Progenitor cell of endocrine pancreas (in vitro differentiated cells): ENCODE measurements at regions not wholly inside any gene's neighbourhood (a gene's known extent, or its start where the extent isn't known, plus 50 kb on each side); places are given as distances from the start of the nearest gene placed in this dataset.

Source experiments
- DNase-seq: peaks from one replicate; pipeline ENCODE4 v3.0.0; 2021; ENCODE audit warnings: low spot score; ENCODE audit not compliant: unreplicated experiment
- H3K27ac Mint-ChIP-seq: 2 replicates; pipeline ENCODE4 v1.8.0; 2021; ENCODE audit warnings: mild to moderate bottlenecking, moderate library complexity, mixed read lengths
- H3K27me3 Mint-ChIP-seq: 2 replicates; pipeline ENCODE4 v1.8.0; 2021; ENCODE audit warnings: mixed read lengths
- H3K36me3 Mint-ChIP-seq: 2 replicates; pipeline ENCODE4 v1.8.0; 2022; ENCODE audit warnings: mixed read lengths; ENCODE audit not compliant: insufficient read depth
- H3K4me1 Mint-ChIP-seq: 2 replicates; pipeline ENCODE4 v1.8.0; 2021; ENCODE audit warnings: low read depth, mixed read lengths
- H3K4me3 Mint-ChIP-seq: 2 replicates; pipeline ENCODE4 v1.8.0; 2021; ENCODE audit warnings: low read depth, mild to moderate bottlenecking, moderate library complexity, mixed read lengths
- H3K9me3 Mint-ChIP-seq: 2 replicates; pipeline ENCODE4 v1.8.0; 2021; ENCODE audit warnings: low read depth, mixed read lengths
- CTCF ChIP-seq: fragments of 200-600 bp; sonication (generic); IDR thresholded peaks from one replicate; pipeline ENCODE4 v1.5.0; 2021; ENCODE audit warnings: antibody characterized with exemption, mild to moderate bottlenecking; ENCODE audit not compliant: unreplicated experiment

GRCh38 chr10:65550761-65551160 lies 1375.1 kb upstream of the LRRTM3 start:
- Mint-ChIP-seq H3K27me3 (no peaks in the 10 kb centered on the region), H3K9me3 (no peaks in the 10 kb centered on the region), H3K4me3 (no peak overlapping the region), H3K27ac (no peak overlapping the region), H3K36me3 (no peaks in the 10 kb centered on the region), H3K4me1 (no peaks in the 10 kb centered on the region)
- no peak for DNase-seq
- TF ChIP-seq CTCF = no peak

- H3K36me3 Mint-ChIP-seq = no peaks in the 10 kb centered on the region
- H3K4me3 Mint-ChIP-seq = no peak overlapping the region
- no peak for DNase-seq
- TF ChIP-seq CTCF = no peak
- H3K4me1 Mint-ChIP-seq = peaks cover 5% of the 10 kb centered on the region
- no peaks in the 10 kb centered on the region for H3K9me3 Mint-ChIP-seq
- no peaks in the 10 kb centered on the region for H3K27me3 Mint-ChIP-seq
- H3K27ac Mint-ChIP-seq = no peak overlapping the region
Observed at GRCh38 chr10:65555192-65555591, 1370.6 kb upstream of the LRRTM3 start.

GRCh38 chr10:65556006-65556405 lies 1369.8 kb upstream of the LRRTM3 start:
- H3K27ac Mint-ChIP-seq = no peak overlapping the region
- DNase-seq = no peak
- no peaks in the 10 kb centered on the region for H3K36me3 Mint-ChIP-seq
- peaks cover 5% of the 10 kb centered on the region for H3K4me1 Mint-ChIP-seq
- no peak for TF ChIP-seq CTCF
- no peaks in the 10 kb centered on the region for H3K27me3 Mint-ChIP-seq
- no peaks in the 10 kb centered on the region for H3K9me3 Mint-ChIP-seq
- no peak overlapping the region for H3K4me3 Mint-ChIP-seq

GRCh38 chr10:65559369-65559768 lies 1366.5 kb upstream of the LRRTM3 start:
- TF ChIP-seq CTCF = no peak
- Mint-ChIP-seq H3K36me3 (no peaks in the 10 kb centered on the region), H3K27me3 (no peaks in the 10 kb centered on the region), H3K4me3 (no peak overlapping the region), H3K9me3 (peaks cover 8% of the 10 kb centered on the region), H3K4me1 (peaks cover 5% of the 10 kb centered on the region), H3K27ac (no peak overlapping the region)
- no peak for DNase-seq

- Mint-ChIP-seq H3K27ac (no peak overlapping the region), H3K4me1 (peaks cover 3% of the 10 kb centered on the region), H3K4me3 (no peak overlapping the region), H3K36me3 (no peaks in the 10 kb centered on the region), H3K27me3 (no peaks in the 10 kb centered on the region), H3K9me3 (peaks cover 8% of the 10 kb centered on the region)
- TF ChIP-seq CTCF = no peak
- no peak for DNase-seq
Observed at GRCh38 chr10:65565246-65565645, 1360.6 kb upstream of the LRRTM3 start.
